CMK (cell line): ENCODE measurements at regions not wholly inside any gene's neighbourhood (a gene's known extent, or its start where the extent isn't known, plus 50 kb on each side); places are given as distances from the start of the nearest gene placed in this dataset.
"Not testable (repeated sequence)": the region's sequence is repeated elsewhere in the genome, so short reads cannot be mapped to it uniquely, and the experiment has no call there.

Experiments
- DNase-seq: peaks from one replicate; pipeline ENCODE4 v3.0.0-alpha.2; 2010; ENCODE audit warnings: low read depth

- DNase-seq, result no peak
These were observed 178.5 kb upstream of the DEPDC1 start for GRCh38 chr1:68675336-68675735.

GRCh38 chr1:68677684-68678351 lies 180.9 kb upstream of the DEPDC1 start:
- DNase-seq, result no peak

- DNase-seq, result no peak
These were observed 199.3 kb upstream of the DEPDC1 start for GRCh38 chr1:68696221-68696620.

GRCh38 chr1:68703921-68704354 lies 207.1 kb upstream of the DEPDC1 start:
- peak; percentile 54 for DNase-seq

- DNase-seq, result no peak
These were observed 208.0 kb upstream of the DEPDC1 start for GRCh38 chr1:68704800-68705443.

GRCh38 chr1:68705466-68705865 lies 208.6 kb upstream of the DEPDC1 start:
- DNase-seq, result no peak

- no peak for DNase-seq
These were observed 209.9 kb upstream of the DEPDC1 start for GRCh38 chr1:68706639-68707317.

- DNase-seq, result no peak
These were observed 220.4 kb upstream of the DEPDC1 start for GRCh38 chr1:68717330-68717729.

GRCh38 chr1:68720476-68720875 lies 223.6 kb upstream of the DEPDC1 start:
- no peak for DNase-seq

GRCh38 chr1:68723791-68724190 lies 226.9 kb upstream of the DEPDC1 start:
- DNase-seq, result no peak

GRCh38 chr1:68725001-68725752 lies 228.3 kb upstream of the DEPDC1 start:
- no peak for DNase-seq

GRCh38 chr1:68739486-68739885 lies 242.6 kb upstream of the DEPDC1 start:
- DNase-seq, result not testable (repeated sequence)

GRCh38 chr1:68745011-68745410 lies 248.1 kb upstream of the DEPDC1 start:
- no peak for DNase-seq

- DNase-seq, result no peak
These were observed 248.6 kb upstream of the DEPDC1 start for GRCh38 chr1:68745451-68745850.

- DNase-seq, result no peak
These were observed 249.5 kb upstream of the DEPDC1 start for GRCh38 chr1:68746378-68746777.

GRCh38 chr1:68751723-68752122 lies 254.8 kb upstream of the DEPDC1 start:
- no peak for DNase-seq

GRCh38 chr1:68758666-68759209 lies 261.9 kb upstream of the DEPDC1 start:
- no peak for DNase-seq

- no peak for DNase-seq
These were observed 271.1 kb upstream of the DEPDC1 start for GRCh38 chr1:68767941-68768340.

GRCh38 chr1:68770817-68771216 lies 273.9 kb upstream of the DEPDC1 start:
- no peak for DNase-seq

- peak; percentile 53 for DNase-seq
These were observed 281.0 kb upstream of the DEPDC1 start for GRCh38 chr1:68777851-68778250.

- DNase-seq, result not testable (repeated sequence)
These were observed 283.0 kb upstream of the DEPDC1 start for GRCh38 chr1:68779841-68780240.

- DNase-seq, result no peak
These were observed 284.0 kb upstream of the DEPDC1 start for GRCh38 chr1:68780919-68781318.
